ENCODE measurements at regions not wholly inside any gene's neighbourhood (a gene's known extent, or its start where the extent isn't known, plus 50 kb on each side); places are given as distances from the start of the nearest gene placed in this dataset.

DNA sequence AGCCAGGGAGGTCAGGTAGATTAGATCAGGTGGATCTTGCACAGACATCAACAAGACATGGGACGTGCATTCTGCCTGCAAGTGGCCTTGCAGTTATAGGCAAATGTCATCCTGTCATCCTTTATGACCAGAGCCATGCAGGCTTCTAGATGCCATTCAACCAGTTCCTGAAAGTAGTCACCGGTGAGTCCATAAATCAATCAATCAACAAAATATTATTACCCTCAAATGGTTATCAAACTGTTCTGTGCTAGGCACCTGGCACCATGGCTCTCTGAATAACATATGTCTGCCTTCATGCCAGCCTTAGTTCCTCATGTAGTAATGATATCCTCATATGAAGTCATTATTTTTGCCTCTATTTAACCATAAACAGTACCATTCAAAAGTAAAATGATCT is 146.9 kb downstream of the TOMM20 start:
- TF ChIP-seq SIN3A (IDR thresholded peaks at IDR 0.05; ENCODE audit: low read depth), result no peak
- TF ChIP-seq POLR2A (IDR thresholded peaks at IDR 0.05; ENCODE audit: borderline replicate concordance, extremely low read depth, insufficient read depth, insufficient read length), result no peak
- TF ChIP-seq, protein P1, sequence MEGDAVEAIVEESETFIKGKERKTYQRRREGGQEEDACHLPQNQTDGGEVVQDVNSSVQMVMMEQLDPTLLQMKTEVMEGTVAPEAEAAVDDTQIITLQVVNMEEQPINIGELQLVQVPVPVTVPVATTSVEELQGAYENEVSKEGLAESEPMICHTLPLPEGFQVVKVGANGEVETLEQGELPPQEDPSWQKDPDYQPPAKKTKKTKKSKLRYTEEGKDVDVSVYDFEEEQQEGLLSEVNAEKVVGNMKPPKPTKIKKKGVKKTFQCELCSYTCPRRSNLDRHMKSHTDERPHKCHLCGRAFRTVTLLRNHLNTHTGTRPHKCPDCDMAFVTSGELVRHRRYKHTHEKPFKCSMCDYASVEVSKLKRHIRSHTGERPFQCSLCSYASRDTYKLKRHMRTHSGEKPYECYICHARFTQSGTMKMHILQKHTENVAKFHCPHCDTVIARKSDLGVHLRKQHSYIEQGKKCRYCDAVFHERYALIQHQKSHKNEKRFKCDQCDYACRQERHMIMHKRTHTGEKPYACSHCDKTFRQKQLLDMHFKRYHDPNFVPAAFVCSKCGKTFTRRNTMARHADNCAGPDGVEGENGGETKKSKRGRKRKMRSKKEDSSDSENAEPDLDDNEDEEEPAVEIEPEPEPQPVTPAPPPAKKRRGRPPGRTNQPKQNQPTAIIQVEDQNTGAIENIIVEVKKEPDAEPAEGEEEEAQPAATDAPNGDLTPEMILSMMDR (IDR thresholded peaks at IDR 0.05 in 2 of 3, conservative IDR thresholded peaks at IDR 0.05 in 1 of 3; ENCODE audit: borderline replicate concordance in 1 of 3, insufficient read depth in 1 of 3, low read depth in 2 of 3, low read length in 2 of 3), result no peak
- TF ChIP-seq, protein P2, sequence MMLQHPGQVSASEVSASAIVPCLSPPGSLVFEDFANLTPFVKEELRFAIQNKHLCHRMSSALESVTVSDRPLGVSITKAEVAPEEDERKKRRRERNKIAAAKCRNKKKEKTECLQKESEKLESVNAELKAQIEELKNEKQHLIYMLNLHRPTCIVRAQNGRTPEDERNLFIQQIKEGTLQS (IDR thresholded peaks at IDR 0.05), result no peak
- TF ChIP-seq EGR1 (IDR thresholded peaks at IDR 0.05; ENCODE audit: low read depth), result no peak
- TF ChIP-seq YY1 (IDR thresholded peaks at IDR 0.05; ENCODE audit: extremely low read depth, insufficient replicate concordance, low read depth, low read length), result no peak
